ENCODE measurements at regions not wholly inside any gene's neighbourhood (a gene's known extent, or its start where the extent isn't known, plus 50 kb on each side); places are given as distances from the start of the nearest gene placed in this dataset.

- TF ChIP-seq EZH2phosphoT487 (IDR thresholded peaks at IDR 0.05; ENCODE audit: borderline replicate concordance, low read length) (no peak), CTCF (IDR thresholded peaks at IDR 0.05; ENCODE audit: low read depth, low read length, poor library complexity, severe bottlenecking) (no peak)
These were observed 132.3 kb upstream of the PTPRG start for GRCh38 chr3:61429106-61429505.

Measured in DOHH2 (cell line).